ENCODE measurements at regions not wholly inside any gene's neighbourhood (a gene's known extent, or its start where the extent isn't known, plus 50 kb on each side); places are given as distances from the start of the nearest gene placed in this dataset.

DNA sequence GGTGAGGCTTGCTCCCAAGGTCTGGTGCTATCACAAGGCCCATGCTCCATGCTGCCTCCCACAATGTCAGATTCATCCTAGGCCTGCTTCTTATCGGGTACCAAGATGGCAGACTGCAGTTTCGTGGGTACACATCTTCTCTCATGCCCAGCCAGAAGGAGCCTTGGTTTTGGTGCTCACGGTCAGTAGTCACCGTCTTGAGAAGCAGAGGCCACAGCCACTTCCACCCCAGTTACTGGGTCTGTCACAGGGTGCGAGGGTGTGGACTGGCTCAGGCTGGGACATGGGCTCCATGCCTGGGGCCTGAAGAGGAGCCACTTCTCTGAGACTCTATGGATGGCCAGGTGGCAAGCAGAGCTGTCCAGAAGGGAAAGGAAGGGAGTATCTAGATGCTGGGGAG lies 178.8 kb upstream of the HS6ST1 start:
- TF ChIP-seq POLR2A (IDR thresholded peaks at IDR 0.05; ENCODE audit: low read depth, low read length), result no peak
- no peak for TF ChIP-seq POLR2AphosphoS5 (IDR thresholded peaks at IDR 0.05; ENCODE audit: low read depth, low read length)
- TF ChIP-seq TAF1 (IDR thresholded peaks at IDR 0.05; ENCODE audit: low read depth, low read length), result no peak
